PFSK-1 (cell line): ENCODE measurements at regions not wholly inside any gene's neighbourhood (a gene's known extent, or its start where the extent isn't known, plus 50 kb on each side); places are given as distances from the start of the nearest gene placed in this dataset.

Experiments used
- FOXP2 ChIP-seq: optimal IDR thresholded peaks from 2 replicates; pipeline ENCODE3; 2011; ENCODE audit warnings: borderline replicate concordance, control low read depth, inconsistent platforms; ENCODE audit not compliant: insufficient read depth; ENCODE audit errors: extremely low read length, extremely low read depth
- TAF1 ChIP-seq: IDR thresholded peaks from 2 replicates; pipeline ENCODE4 v1.6.1; 2012; ENCODE audit warnings: low read length, control low read depth, borderline replicate concordance; ENCODE audit not compliant: insufficient read depth
- TF ChIP-seq, protein P1 (sequence below), 2 experiments: IDR thresholded peaks; 2 replicates each; pipeline versions ENCODE4 v1.6.1 to v1.8.0; 2011 to 2012; ENCODE audit warnings: low read depth in 2 of 2, low read length in 2 of 2, control low read depth in 1 of 2, inconsistent platforms in 1 of 2, mild to moderate bottlenecking in 1 of 2, moderate library complexity in 1 of 2; ENCODE audit not compliant: insufficient read depth in 1 of 2

- TF ChIP-seq FOXP2 (no peak), TAF1 (no peak)
- TF ChIP-seq, protein P1, sequence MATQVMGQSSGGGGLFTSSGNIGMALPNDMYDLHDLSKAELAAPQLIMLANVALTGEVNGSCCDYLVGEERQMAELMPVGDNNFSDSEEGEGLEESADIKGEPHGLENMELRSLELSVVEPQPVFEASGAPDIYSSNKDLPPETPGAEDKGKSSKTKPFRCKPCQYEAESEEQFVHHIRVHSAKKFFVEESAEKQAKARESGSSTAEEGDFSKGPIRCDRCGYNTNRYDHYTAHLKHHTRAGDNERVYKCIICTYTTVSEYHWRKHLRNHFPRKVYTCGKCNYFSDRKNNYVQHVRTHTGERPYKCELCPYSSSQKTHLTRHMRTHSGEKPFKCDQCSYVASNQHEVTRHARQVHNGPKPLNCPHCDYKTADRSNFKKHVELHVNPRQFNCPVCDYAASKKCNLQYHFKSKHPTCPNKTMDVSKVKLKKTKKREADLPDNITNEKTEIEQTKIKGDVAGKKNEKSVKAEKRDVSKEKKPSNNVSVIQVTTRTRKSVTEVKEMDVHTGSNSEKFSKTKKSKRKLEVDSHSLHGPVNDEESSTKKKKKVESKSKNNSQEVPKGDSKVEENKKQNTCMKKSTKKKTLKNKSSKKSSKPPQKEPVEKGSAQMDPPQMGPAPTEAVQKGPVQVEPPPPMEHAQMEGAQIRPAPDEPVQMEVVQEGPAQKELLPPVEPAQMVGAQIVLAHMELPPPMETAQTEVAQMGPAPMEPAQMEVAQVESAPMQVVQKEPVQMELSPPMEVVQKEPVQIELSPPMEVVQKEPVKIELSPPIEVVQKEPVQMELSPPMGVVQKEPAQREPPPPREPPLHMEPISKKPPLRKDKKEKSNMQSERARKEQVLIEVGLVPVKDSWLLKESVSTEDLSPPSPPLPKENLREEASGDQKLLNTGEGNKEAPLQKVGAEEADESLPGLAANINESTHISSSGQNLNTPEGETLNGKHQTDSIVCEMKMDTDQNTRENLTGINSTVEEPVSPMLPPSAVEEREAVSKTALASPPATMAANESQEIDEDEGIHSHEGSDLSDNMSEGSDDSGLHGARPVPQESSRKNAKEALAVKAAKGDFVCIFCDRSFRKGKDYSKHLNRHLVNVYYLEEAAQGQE (IDR thresholded peaks at IDR 0.05; ENCODE audit: insufficient read depth in 1 of 2, low read depth in 2 of 2, low read length in 2 of 2): no peak
Measured at GRCh38 chr2:221051162-221051561, 520.9 kb downstream of the EPHA4 start.
